Motor neuron (in vitro differentiated cells): ENCODE measurements at regions not wholly inside any gene's neighbourhood (a gene's known extent, or its start where the extent isn't known, plus 50 kb on each side); places are given as distances from the start of the nearest gene placed in this dataset.

Source experiments
- ATAC-seq, 8 experiments: fragments of 200-7000 bp; cut with Tn5 transposase; replicated peaks in 6 of 8; 2 replicates each; pipeline ENCODE4 v1.8.0; 2021; ENCODE audit warnings: mild to moderate bottlenecking in 8 of 8, moderate library complexity in 8 of 8
- H3K27ac ChIP-seq, 2 donors: fragments of 250-450 bp; sonication (Bioruptor Pico); 2 replicates each; pipeline ENCODE4 v1.9.0; 2021; ENCODE audit warnings: antibody characterized with exemption in 2 of 2, mild to moderate bottlenecking in 2 of 2, moderate library complexity in 1 of 2
- H3K4me1 ChIP-seq, 2 donors: fragments of 250-450 bp; sonication (Bioruptor Pico); replicated peaks in 1 of 2; 2 replicates each; pipeline ENCODE4 v1.6.1; 2021; ENCODE audit warnings: antibody characterized with exemption in 2 of 2, mild to moderate bottlenecking in 2 of 2, moderate library complexity in 1 of 2
- H3K4me3 ChIP-seq, 5 donors: fragments of 250-450 bp; sonication (Bioruptor Pico); 2 replicates each; pipeline ENCODE4 v1.9.0; 2021; ENCODE audit warnings: antibody characterized with exemption in 5 of 5, mild to moderate bottlenecking in 5 of 5, moderate library complexity in 4 of 5
- WGBS, 10 experiments: fragments of 450-650 bp; shearing (Covaris generic); methylation state at CpG; one replicate each; pipeline ENCODE4 v1.0.0; 2022; 5-methylcytosine and 5-hydroxymethylcytosine counted together
- in situ Hi-C, 9 experiments: fragments of 400-800 bp; cut with MboI; loops; one replicate each; pipeline ENCODE4 v1.15.0; 2021; ENCODE audit warnings: low sequenced_read_pairs in 9 of 9, low pct_unique_long_range_greater_than_20kb in 2 of 9; ENCODE audit not compliant: unreplicated experiment in 9 of 9

- Histone ChIP-seq H3K27ac (no peak overlapping the region), H3K4me3 (peak overlapping the region in 1 of 5 donors; percentile 4), H3K4me1 (peaks cover 0 to 10% of the 10 kb centered on the region in 2 donors)
- WGBS, 10 experiments: 6 to 100% (median 60%) methylated on average over 1 to 3 of the region's 3 CpGs; no CpG with 5 or more reads in 1 of the 10 experiments
- in situ Hi-C loops: no loop called here
- ATAC-seq: peak in 5 of 8 experiments; percentile 45 to 66 (median 59)
These were observed 1083.0 kb upstream of the MAP3K7 start for GRCh38 chr6:91669871-91670268.

- peak overlapping the region in 1 of 2 donors; percentile 11 for H3K27ac ChIP-seq
- in situ Hi-C loops: no loop called here
- 0 to 54% (median 43%) methylated on average over 2 to 9 of the region's 9 CpGs; no CpG with 5 or more reads in 1 of the 10 experiments for WGBS, 10 experiments
- H3K4me3 ChIP-seq: peak overlapping the region in 3 of 5 donors; percentile 2 to 8 (median 4)
- ATAC-seq: peak in 5 of 8 experiments; percentile 99 to 100 (median 100)
- peaks cover 0 to 10% of the 10 kb centered on the region in 2 donors for H3K4me1 ChIP-seq
These were observed 1082.4 kb upstream of the MAP3K7 start for GRCh38 chr6:91669154-91669870.

GRCh38 chr6:91667596-91667995 lies 1080.7 kb upstream of the MAP3K7 start:
- Histone ChIP-seq H3K4me3 (no peak overlapping the region), H3K27ac (no peak overlapping the region), H3K4me1 (peaks cover 0 to 10% of the 10 kb centered on the region in 2 donors)
- in situ Hi-C loops: no loop called here
- ATAC-seq: no peak
- WGBS, 10 experiments: 10 to 100% (median 62%) methylated on average over 1 to 4 of the region's 4 CpGs

- ATAC-seq: no peak
These were observed 1077.6 kb upstream of the MAP3K7 start for GRCh38 chr6:91664327-91664959.

GRCh38 chr6:91660893-91661292 lies 1074.0 kb upstream of the MAP3K7 start:
- Histone ChIP-seq H3K4me3 (no peak overlapping the region), H3K27ac (no peak overlapping the region), H3K4me1 (peaks cover 0 to 9% of the 10 kb centered on the region in 2 donors)
- WGBS, 10 experiments: 0 to 100% (median 92%) methylated on average over 1 of the region's 1 CpG; no CpG with 5 or more reads in 5 of the 10 experiments
- in situ Hi-C loops: no loop called here
- ATAC-seq: no peak

More at GRCh38 chr6:91664327-91664959, 1077.6 kb upstream of the MAP3K7 start:
- in situ Hi-C loops: no loop called here
- Histone ChIP-seq H3K4me1 (peaks cover 0 to 5% of the 10 kb centered on the region in 2 donors), H3K4me3 (no peak overlapping the region), H3K27ac (no peak overlapping the region)
- 0 to 100% (median 87%) methylated on average over 1 to 2 of the region's 2 CpGs for WGBS, 10 experiments

- peak in 1 of 8 experiments; percentile 41 for ATAC-seq
- Histone ChIP-seq H3K4me1 (peaks cover 2 to 13% of the 10 kb centered on the region in 2 donors), H3K4me3 (no peak overlapping the region), H3K27ac (no peak overlapping the region)
- in situ Hi-C loops: no loop called here
- WGBS, 10 experiments: 0 to 100% (median 67%) methylated on average over 1 of the region's 1 CpG; no CpG with 5 or more reads in 1 of the 10 experiments
These were observed 1073.0 kb upstream of the MAP3K7 start for GRCh38 chr6:91659891-91660290.

- ATAC-seq: no peak
- in situ Hi-C loops: no loop called here
- WGBS, 10 experiments: 0 to 85% (median 56%) methylated on average over 3 to 6 of the region's 6 CpGs; no CpG with 5 or more reads in 1 of the 10 experiments
- Histone ChIP-seq H3K4me1 (peaks cover 14 to 31% of the 10 kb centered on the region in 2 donors), H3K27ac (no peak overlapping the region), H3K4me3 (no peak overlapping the region)
These were observed 1067.9 kb upstream of the MAP3K7 start for GRCh38 chr6:91654793-91655192.

- no peak overlapping the region for H3K27ac ChIP-seq
- in situ Hi-C loops: no loop called here
- ATAC-seq: peak in 6 of 8 experiments; percentile 39 to 84 (median 63)
These were observed 1067.5 kb upstream of the MAP3K7 start for GRCh38 chr6:91654357-91654756.

GRCh38 chr6:91653895-91654294 lies 1067.0 kb upstream of the MAP3K7 start:
- WGBS, 10 experiments: 0 to 29% (median 6%) methylated on average over 1 to 5 of the region's 5 CpGs
- H3K27ac ChIP-seq: no peak overlapping the region
- no peak overlapping the region for H3K4me3 ChIP-seq
- peaks cover 14 to 31% of the 10 kb centered on the region in 2 donors for H3K4me1 ChIP-seq
- peak in 4 of 8 experiments; percentile 21 to 77 (median 76) for ATAC-seq
- in situ Hi-C loops: no loop called here

More at GRCh38 chr6:91654357-91654756, 1067.5 kb upstream of the MAP3K7 start:
- no peak overlapping the region for H3K4me3 ChIP-seq
- peaks cover 14 to 31% of the 10 kb centered on the region in 2 donors for H3K4me1 ChIP-seq
- WGBS, 10 experiments: 0 to 50% (median 12%) methylated on average over 1 to 3 of the region's 3 CpGs; no CpG with 5 or more reads in 2 of the 10 experiments

- in situ Hi-C loops: no loop called here
- ATAC-seq: no peak
- Histone ChIP-seq H3K4me1 (peaks cover 14 to 31% of the 10 kb centered on the region in 2 donors), H3K4me3 (no peak overlapping the region), H3K27ac (no peak overlapping the region)
- 0 to 100% (median 58%) methylated on average over 1 to 6 of the region's 6 CpGs; no CpG with 5 or more reads in 1 of the 10 experiments for WGBS, 10 experiments
These were observed 1066.3 kb upstream of the MAP3K7 start for GRCh38 chr6:91653076-91653723.

- in situ Hi-C loops: no loop called here
- Histone ChIP-seq H3K4me3 (no peak overlapping the region), H3K27ac (no peak overlapping the region), H3K4me1 (no peaks in the 10 kb centered on the region)
- no peak for ATAC-seq
- 0 to 100% (median 50%) methylated on average over 1 of the region's 1 CpG; no CpG with 5 or more reads in 5 of the 10 experiments for WGBS, 10 experiments
These were observed 1059.8 kb upstream of the MAP3K7 start for GRCh38 chr6:91646649-91647048.

GRCh38 chr6:91645811-91646210 lies 1058.9 kb upstream of the MAP3K7 start:
- H3K27ac ChIP-seq: no peak overlapping the region
- no peak for ATAC-seq
- in situ Hi-C loops: no loop called here
- WGBS, 10 experiments: 0 to 95% (median 78%) methylated on average over 1 to 2 of the region's 2 CpGs; no CpG with 5 or more reads in 1 of the 10 experiments
- H3K4me3 ChIP-seq: no peak overlapping the region
- no peaks in the 10 kb centered on the region for H3K4me1 ChIP-seq

- H3K4me1 ChIP-seq: peaks cover 4 to 7% of the 10 kb centered on the region in 2 donors
- 0 to 86% (median 75%) methylated on average over 1 of the region's 1 CpG; no CpG with 5 or more reads in 3 of the 10 experiments for WGBS, 10 experiments
- no peak overlapping the region for H3K27ac ChIP-seq
- in situ Hi-C loops: no loop called here
- ATAC-seq: no peak
- no peak overlapping the region for H3K4me3 ChIP-seq
These were observed 1050.3 kb upstream of the MAP3K7 start for GRCh38 chr6:91637217-91637616.
